ENCODE measurements at regions not wholly inside any gene's neighbourhood (a gene's known extent, or its start where the extent isn't known, plus 50 kb on each side); places are given as distances from the start of the nearest gene placed in this dataset.

DNA sequence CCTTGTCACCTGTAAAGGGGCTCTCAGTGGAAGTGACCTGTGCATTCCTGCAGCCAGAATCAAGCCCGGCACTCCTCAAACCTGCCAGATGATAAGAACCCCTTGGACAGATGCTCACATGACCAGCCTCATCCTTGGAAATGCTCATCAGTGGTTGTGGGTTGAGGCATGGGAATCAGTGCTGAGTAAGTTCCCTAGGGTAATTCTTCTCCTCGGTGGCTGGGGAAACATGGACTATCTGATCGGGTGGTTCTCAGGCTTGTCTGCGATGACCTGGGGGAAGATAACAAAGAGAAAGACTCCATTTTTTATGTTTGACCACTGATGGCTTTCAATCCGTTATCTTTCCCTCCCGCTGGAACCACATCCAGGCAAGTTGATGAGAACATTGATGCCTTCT is 84.0 kb downstream of the SPP2 start:
- Histone ChIP-seq H3K23me2 (ENCODE audit: insufficient read length, low read depth, low read length, poor library complexity, severe bottlenecking) (no peaks in the 10 kb centered on the region), H3T11ph (ENCODE audit: low read length) (no peak overlapping the region), H2AK5ac (ENCODE audit: insufficient read length, low read length) (no peak overlapping the region), H2BK5ac (ENCODE audit: insufficient read length, low read length) (no peak overlapping the region), H3K79me1 (ENCODE audit: insufficient read depth, low read depth, low read length, poor library complexity, severe bottlenecking) (no peaks in the 10 kb centered on the region), H4K91ac (ENCODE audit: insufficient read length, low read depth, low read length) (no peak overlapping the region), H3K18ac (ENCODE audit: insufficient read length, low read depth, low read length) (no peak overlapping the region), H3K4ac (ENCODE audit: low read depth, low read length) (no peak overlapping the region), H3K27ac (ENCODE audit: insufficient read length, low read depth, low read length) (no peak overlapping the region), H3K9ac (ENCODE audit: extremely low read depth, insufficient read length, low read length) (no peak overlapping the region), H4K5ac (ENCODE audit: insufficient read length, low read depth, low read length) (no peak overlapping the region), H3K56ac (ENCODE audit: insufficient read length, low read depth, low read length) (no peak overlapping the region), H3K27me3 (ENCODE audit: insufficient read depth, low read length) (no peaks in the 10 kb centered on the region; the same call in 1 of the 2 replicates), H2BK12ac (ENCODE audit: insufficient read length, low read depth, low read length) (no peak overlapping the region), H2AFZ (ENCODE audit: low read length) (no peak overlapping the region), H2BK120ac (ENCODE audit: low read depth, low read length, poor library complexity, severe bottlenecking) (no peak overlapping the region), H3K4me1 (ENCODE audit: insufficient read depth, low read length) (no peaks in the 10 kb centered on the region), H4K8ac (replicated peaks; ENCODE audit: insufficient read length, low read depth, low read length) (no peak overlapping the region), H4K20me1 (ENCODE audit: control insufficient read depth, insufficient read depth, insufficient read length) (no peaks in the 10 kb centered on the region), H3K14ac (ENCODE audit: insufficient read depth, low read length) (no peak overlapping the region), H3K4me2 (ENCODE audit: insufficient read depth, insufficient read length, low read length) (no peak overlapping the region), H3K23ac (ENCODE audit: insufficient read length, low read depth, low read length) (no peak overlapping the region), H3K9me3 (ENCODE audit: control insufficient read depth, low read depth, low read length) (no peaks in the 10 kb centered on the region), H2BK20ac (ENCODE audit: low read depth, low read length, poor library complexity, severe bottlenecking) (no peak overlapping the region), H2BK15ac (ENCODE audit: low read depth, low read length) (no peak overlapping the region), H3K79me2 (ENCODE audit: insufficient read depth, low read length) (no peaks in the 10 kb centered on the region)
- no peak for DNase-seq
- Mint-ChIP-seq H3K27ac (no peak overlapping the region), H3K4me3 (no peak overlapping the region), H3K27me3 (ENCODE audit: low read depth) (peaks cover 4% of the 10 kb centered on the region), H3K36me3 (ENCODE audit: insufficient read depth in 1 of 3, low read depth in 3 of 3) (peaks cover 0 to 2% (median 0%) of the 10 kb centered on the region in 3 experiments; a peak in 2 of 7 replicates), H3K9me3 (no peaks in the 10 kb centered on the region), H3K4me1 (peaks cover 16 to 17% of the 10 kb centered on the region in 2 experiments)
- TF ChIP-seq, protein P1, sequence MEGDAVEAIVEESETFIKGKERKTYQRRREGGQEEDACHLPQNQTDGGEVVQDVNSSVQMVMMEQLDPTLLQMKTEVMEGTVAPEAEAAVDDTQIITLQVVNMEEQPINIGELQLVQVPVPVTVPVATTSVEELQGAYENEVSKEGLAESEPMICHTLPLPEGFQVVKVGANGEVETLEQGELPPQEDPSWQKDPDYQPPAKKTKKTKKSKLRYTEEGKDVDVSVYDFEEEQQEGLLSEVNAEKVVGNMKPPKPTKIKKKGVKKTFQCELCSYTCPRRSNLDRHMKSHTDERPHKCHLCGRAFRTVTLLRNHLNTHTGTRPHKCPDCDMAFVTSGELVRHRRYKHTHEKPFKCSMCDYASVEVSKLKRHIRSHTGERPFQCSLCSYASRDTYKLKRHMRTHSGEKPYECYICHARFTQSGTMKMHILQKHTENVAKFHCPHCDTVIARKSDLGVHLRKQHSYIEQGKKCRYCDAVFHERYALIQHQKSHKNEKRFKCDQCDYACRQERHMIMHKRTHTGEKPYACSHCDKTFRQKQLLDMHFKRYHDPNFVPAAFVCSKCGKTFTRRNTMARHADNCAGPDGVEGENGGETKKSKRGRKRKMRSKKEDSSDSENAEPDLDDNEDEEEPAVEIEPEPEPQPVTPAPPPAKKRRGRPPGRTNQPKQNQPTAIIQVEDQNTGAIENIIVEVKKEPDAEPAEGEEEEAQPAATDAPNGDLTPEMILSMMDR (conservative IDR thresholded peaks at IDR 0.05) = no peak
- no CpG with 5 or more reads among the region's 6 CpGs for WGBS (ENCODE audit: extremely low coverage, insufficient read length, low lambda C conversion rate)

Data from H9 (cell line).